GM23338 (cell line): ENCODE measurements at regions not wholly inside any gene's neighbourhood (a gene's known extent, or its start where the extent isn't known, plus 50 kb on each side); places are given as distances from the start of the nearest gene placed in this dataset.

Experiments used
- ATAC-seq: fragments of 200-7000 bp; cut with Tn5 transposase; 3 replicates; pipeline ENCODE4 v1.9.1; 2020
- DNase-seq: peaks from one replicate; pipeline ENCODE4 v3.0.0-alpha.2; 2015; ENCODE audit warnings: low spot score
- H2AFZ ChIP-seq: fragments of 200-600 bp; sonication (generic); 2 replicates; pipeline ENCODE4 v1.8.0; 2016; ENCODE audit warnings: antibody characterized with exemption, mild to moderate bottlenecking, moderate library complexity
- H3F3A ChIP-seq: fragments of 200-600 bp; sonication (generic); replicated peaks from 2 replicates; pipeline ENCODE4 v1.8.0; 2017; ENCODE audit warnings: antibody characterized with exemption, mixed run types, low read depth
- H3K27ac ChIP-seq: fragments of 200-600 bp; sonication (generic); 2 replicates; pipeline ENCODE4 v1.6.1; 2016; ENCODE audit warnings: low read depth
- H3K27me3 ChIP-seq: fragments of 200-600 bp; sonication (generic); 2 replicates; pipeline ENCODE4 v1.8.0; 2016; ENCODE audit warnings: mild to moderate bottlenecking, mixed run types, moderate library complexity; ENCODE audit not compliant: insufficient read depth
- H3K36me3 ChIP-seq: fragments of 200-600 bp; sonication (generic); 2 replicates; pipeline ENCODE4 v1.8.0; 2016; ENCODE audit warnings: mild to moderate bottlenecking; ENCODE audit not compliant: insufficient read depth
- H3K4me1 ChIP-seq: fragments of 200-600 bp; sonication (generic); 2 replicates; pipeline ENCODE4 v1.8.0; 2016; ENCODE audit warnings: mild to moderate bottlenecking, moderate library complexity; ENCODE audit not compliant: insufficient read depth
- H3K4me2 ChIP-seq: fragments of 200-600 bp; sonication (generic); 2 replicates; pipeline ENCODE4 v1.7.1; 2017; ENCODE audit warnings: mixed run types
- H3K4me3 ChIP-seq: fragments of 200-600 bp; sonication (generic); 2 replicates; pipeline ENCODE4 v1.6.1; 2016; ENCODE audit warnings: mixed run types
- H3K79me2 ChIP-seq: fragments of 200-600 bp; sonication (generic); replicated peaks from 2 replicates; pipeline ENCODE4 v1.8.0; 2017; ENCODE audit warnings: mild to moderate bottlenecking; ENCODE audit not compliant: insufficient read depth
- H3K9me2 ChIP-seq: fragments of 200-600 bp; sonication (generic); 2 replicates; pipeline ENCODE4 v1.8.0; 2017; ENCODE audit not compliant: insufficient read depth
- H4K20me1 ChIP-seq: fragments of 200-600 bp; sonication (generic); replicated peaks from 2 replicates; pipeline ENCODE4 v1.8.0; 2017; ENCODE audit warnings: mild to moderate bottlenecking; ENCODE audit not compliant: insufficient read depth
- H3K27ac Mint-ChIP-seq: 2 replicates; pipeline ENCODE4 v1.8.0; 2020; ENCODE audit warnings: inconsistent platforms, mild to moderate bottlenecking, moderate library complexity, mixed read lengths
- H3K27me3 Mint-ChIP-seq: 3 replicates; pipeline ENCODE4 v1.8.0; 2022; ENCODE audit warnings: low read depth, mild to moderate bottlenecking, moderate library complexity, mixed read lengths, inconsistent platforms; ENCODE audit not compliant: insufficient read depth, poor library complexity
- H3K36me3 Mint-ChIP-seq: 3 replicates; pipeline ENCODE4 v1.8.0; 2021; ENCODE audit warnings: low read depth, mild to moderate bottlenecking, inconsistent platforms, moderate library complexity, mixed read lengths
- H3K4me1 Mint-ChIP-seq: 3 replicates; pipeline ENCODE4 v1.8.0; 2020; ENCODE audit warnings: mild to moderate bottlenecking, inconsistent platforms, mixed read lengths
- H3K4me3 Mint-ChIP-seq: 3 replicates; pipeline ENCODE4 v1.8.0; 2021; ENCODE audit warnings: moderate library complexity, mild to moderate bottlenecking, inconsistent platforms, mixed read lengths
- H3K9me3 Mint-ChIP-seq: 3 replicates; pipeline ENCODE4 v1.8.0; 2020; ENCODE audit warnings: moderate library complexity, mild to moderate bottlenecking, inconsistent platforms, mixed read lengths
- CREB1 ChIP-seq: fragments of 250-450 bp; sonication (Bioruptor Pico); IDR thresholded peaks from 2 replicates; pipeline ENCODE4 v1.5.0; 2020; ENCODE audit warnings: low read depth, mild to moderate bottlenecking, moderate library complexity
- EZH2 ChIP-seq: fragments of 200-600 bp; sonication (generic); IDR thresholded peaks from one replicate; pipeline ENCODE4 v1.8.0; 2017; ENCODE audit warnings: antibody characterized with exemption, mild to moderate bottlenecking, low read depth; ENCODE audit not compliant: unreplicated experiment
- EZH2phosphoT487 ChIP-seq: fragments of 200-600 bp; sonication (generic); IDR thresholded peaks from one replicate; pipeline ENCODE4 v1.8.1; 2018; ENCODE audit warnings: antibody characterized with exemption; ENCODE audit not compliant: unreplicated experiment
- JUNB ChIP-seq: IDR thresholded peaks from one replicate; pipeline ENCODE4 v1.6.1; 2016; ENCODE audit warnings: antibody characterized with exemption; ENCODE audit not compliant: unreplicated experiment
- NANOG ChIP-seq: IDR thresholded peaks from 2 replicates; pipeline ENCODE4 v1.6.1; 2016; ENCODE audit warnings: antibody characterized with exemption, borderline replicate concordance
- POLR2AphosphoS5 ChIP-seq: IDR thresholded peaks from 2 replicates; pipeline ENCODE4 v1.6.1; 2016; ENCODE audit warnings: antibody characterized with exemption, low read depth
- ZNF114 ChIP-seq: fragments of 250-450 bp; sonication (Bioruptor Pico); IDR thresholded peaks from 2 replicates; pipeline ENCODE4 v1.5.0; 2020; ENCODE audit warnings: mild to moderate bottlenecking, moderate library complexity
- ZNF331 ChIP-seq: fragments of 250-450 bp; sonication (Bioruptor Pico); IDR thresholded peaks from 2 replicates; pipeline ENCODE4 v1.5.0; 2020; ENCODE audit warnings: low read depth, mild to moderate bottlenecking, moderate library complexity
- TF ChIP-seq, protein P1 (sequence below): fragments of 250-450 bp; sonication (Bioruptor Pico); IDR thresholded peaks from 2 replicates; pipeline ENCODE4 v1.5.0; 2020; ENCODE audit warnings: mild to moderate bottlenecking, moderate library complexity
- TF ChIP-seq, protein P2 (sequence below): IDR thresholded peaks from 2 replicates; pipeline ENCODE4 v1.6.1; 2016; ENCODE audit warnings: antibody characterized with exemption
- TF ChIP-seq, protein P3 (sequence below): IDR thresholded peaks from one replicate; pipeline ENCODE4 v1.6.1; 2018; ENCODE audit warnings: antibody characterized with exemption; ENCODE audit not compliant: unreplicated experiment

DNA sequence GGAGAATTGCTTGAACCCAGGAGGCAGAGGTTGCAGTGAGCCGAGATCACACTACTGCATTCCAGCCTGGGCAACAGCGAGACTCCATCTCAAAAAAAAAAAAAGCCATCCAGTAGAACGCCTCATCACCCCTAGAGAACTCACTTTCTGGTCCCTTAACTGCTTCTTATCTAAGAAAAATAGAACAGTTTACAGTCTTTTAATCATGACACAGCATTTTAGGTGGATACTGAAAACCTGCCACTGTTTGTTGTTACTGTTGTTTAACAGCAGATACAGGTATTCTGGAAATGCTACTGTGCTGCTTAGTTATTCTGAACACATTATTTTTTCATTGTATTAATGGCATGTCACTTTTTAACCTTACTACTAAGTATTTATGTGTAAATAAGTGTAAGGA, 624.3 kb upstream of the GHITM start:
- no peak overlapping the region for H3K4me2 ChIP-seq
- no peaks in the 10 kb centered on the region for H3K36me3 Mint-ChIP-seq
- no peak overlapping the region for H3K27ac ChIP-seq
- H3K27ac Mint-ChIP-seq: no peak overlapping the region
- H4K20me1 ChIP-seq: no peaks in the 10 kb centered on the region
- H3K36me3 ChIP-seq: no peaks in the 10 kb centered on the region
- no peak overlapping the region for H2AFZ ChIP-seq
- ATAC-seq (no peak), DNase-seq (no peak)
- no peaks in the 10 kb centered on the region for H3K9me2 ChIP-seq
- no peaks in the 10 kb centered on the region for H3K9me3 Mint-ChIP-seq
- H3F3A ChIP-seq: no peaks in the 10 kb centered on the region
- no peaks in the 10 kb centered on the region for H3K4me1 Mint-ChIP-seq
- H3K4me3 Mint-ChIP-seq: no peak overlapping the region
- H3K27me3 Mint-ChIP-seq: peaks cover 2% of the 10 kb centered on the region
- H3K27me3 ChIP-seq: no peaks in the 10 kb centered on the region
- no peak overlapping the region for H3K4me3 ChIP-seq
- no peaks in the 10 kb centered on the region for H3K79me2 ChIP-seq
- no peaks in the 10 kb centered on the region for H3K4me1 ChIP-seq
- no peak for TF ChIP-seq EZH2
- TF ChIP-seq JUNB: no peak
- TF ChIP-seq, protein P1, sequence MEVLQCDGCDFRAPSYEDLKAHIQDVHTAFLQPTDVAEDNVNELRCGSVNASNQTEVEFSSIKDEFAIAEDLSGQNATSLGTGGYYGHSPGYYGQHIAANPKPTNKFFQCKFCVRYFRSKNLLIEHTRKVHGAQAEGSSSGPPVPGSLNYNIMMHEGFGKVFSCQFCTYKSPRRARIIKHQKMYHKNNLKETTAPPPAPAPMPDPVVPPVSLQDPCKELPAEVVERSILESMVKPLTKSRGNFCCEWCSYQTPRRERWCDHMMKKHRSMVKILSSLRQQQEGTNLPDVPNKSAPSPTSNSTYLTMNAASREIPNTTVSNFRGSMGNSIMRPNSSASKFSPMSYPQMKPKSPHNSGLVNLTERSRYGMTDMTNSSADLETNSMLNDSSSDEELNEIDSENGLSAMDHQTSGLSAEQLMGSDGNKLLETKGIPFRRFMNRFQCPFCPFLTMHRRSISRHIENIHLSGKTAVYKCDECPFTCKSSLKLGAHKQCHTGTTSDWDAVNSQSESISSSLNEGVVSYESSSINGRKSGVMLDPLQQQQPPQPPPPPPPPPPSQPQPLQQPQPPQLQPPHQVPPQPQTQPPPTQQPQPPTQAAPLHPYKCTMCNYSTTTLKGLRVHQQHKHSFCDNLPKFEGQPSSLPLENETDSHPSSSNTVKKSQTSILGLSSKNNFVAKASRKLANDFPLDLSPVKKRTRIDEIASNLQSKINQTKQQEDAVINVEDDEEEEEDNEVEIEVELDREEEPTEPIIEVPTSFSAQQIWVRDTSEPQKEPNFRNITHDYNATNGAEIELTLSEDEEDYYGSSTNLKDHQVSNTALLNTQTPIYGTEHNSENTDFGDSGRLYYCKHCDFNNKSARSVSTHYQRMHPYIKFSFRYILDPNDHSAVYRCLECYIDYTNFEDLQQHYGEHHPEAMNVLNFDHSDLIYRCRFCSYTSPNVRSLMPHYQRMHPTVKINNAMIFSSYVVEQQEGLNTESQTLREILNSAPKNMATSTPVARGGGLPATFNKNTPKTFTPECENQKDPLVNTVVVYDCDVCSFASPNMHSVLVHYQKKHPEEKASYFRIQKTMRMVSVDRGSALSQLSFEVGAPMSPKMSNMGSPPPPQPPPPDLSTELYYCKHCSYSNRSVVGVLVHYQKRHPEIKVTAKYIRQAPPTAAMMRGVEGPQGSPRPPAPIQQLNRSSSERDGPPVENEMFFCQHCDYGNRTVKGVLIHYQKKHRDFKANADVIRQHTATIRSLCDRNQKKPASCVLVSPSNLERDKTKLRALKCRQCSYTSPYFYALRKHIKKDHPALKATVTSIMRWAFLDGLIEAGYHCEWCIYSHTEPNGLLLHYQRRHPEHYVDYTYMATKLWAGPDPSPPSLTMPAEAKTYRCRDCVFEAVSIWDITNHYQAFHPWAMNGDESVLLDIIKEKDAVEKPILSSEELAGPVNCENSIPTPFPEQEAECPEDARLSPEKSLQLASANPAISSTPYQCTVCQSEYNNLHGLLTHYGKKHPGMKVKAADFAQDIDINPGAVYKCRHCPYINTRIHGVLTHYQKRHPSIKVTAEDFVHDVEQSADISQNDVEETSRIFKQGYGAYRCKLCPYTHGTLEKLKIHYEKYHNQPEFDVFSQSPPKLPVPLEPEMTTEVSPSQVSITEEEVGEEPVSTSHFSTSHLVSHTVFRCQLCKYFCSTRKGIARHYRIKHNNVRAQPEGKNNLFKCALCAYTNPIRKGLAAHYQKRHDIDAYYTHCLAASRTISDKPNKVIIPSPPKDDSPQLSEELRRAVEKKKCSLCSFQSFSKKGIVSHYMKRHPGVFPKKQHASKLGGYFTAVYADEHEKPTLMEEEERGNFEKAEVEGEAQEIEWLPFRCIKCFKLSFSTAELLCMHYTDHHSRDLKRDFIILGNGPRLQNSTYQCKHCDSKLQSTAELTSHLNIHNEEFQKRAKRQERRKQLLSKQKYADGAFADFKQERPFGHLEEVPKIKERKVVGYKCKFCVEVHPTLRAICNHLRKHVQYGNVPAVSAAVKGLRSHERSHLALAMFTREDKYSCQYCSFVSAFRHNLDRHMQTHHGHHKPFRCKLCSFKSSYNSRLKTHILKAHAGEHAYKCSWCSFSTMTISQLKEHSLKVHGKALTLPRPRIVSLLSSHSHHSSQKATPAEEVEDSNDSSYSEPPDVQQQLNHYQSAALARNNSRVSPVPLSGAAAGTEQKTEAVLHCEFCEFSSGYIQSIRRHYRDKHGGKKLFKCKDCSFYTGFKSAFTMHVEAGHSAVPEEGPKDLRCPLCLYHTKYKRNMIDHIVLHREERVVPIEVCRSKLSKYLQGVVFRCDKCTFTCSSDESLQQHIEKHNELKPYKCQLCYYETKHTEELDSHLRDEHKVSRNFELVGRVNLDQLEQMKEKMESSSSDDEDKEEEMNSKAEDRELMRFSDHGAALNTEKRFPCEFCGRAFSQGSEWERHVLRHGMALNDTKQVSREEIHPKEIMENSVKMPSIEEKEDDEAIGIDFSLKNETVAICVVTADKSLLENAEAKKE (CRISPR knock-in tag): no peak
- TF ChIP-seq NANOG: no peak
- TF ChIP-seq, protein P2, sequence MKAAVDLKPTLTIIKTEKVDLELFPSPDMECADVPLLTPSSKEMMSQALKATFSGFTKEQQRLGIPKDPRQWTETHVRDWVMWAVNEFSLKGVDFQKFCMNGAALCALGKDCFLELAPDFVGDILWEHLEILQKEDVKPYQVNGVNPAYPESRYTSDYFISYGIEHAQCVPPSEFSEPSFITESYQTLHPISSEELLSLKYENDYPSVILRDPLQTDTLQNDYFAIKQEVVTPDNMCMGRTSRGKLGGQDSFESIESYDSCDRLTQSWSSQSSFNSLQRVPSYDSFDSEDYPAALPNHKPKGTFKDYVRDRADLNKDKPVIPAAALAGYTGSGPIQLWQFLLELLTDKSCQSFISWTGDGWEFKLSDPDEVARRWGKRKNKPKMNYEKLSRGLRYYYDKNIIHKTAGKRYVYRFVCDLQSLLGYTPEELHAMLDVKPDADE: no peak
- TF ChIP-seq CREB1 (CRISPR knock-in tag): no peak
- TF ChIP-seq POLR2AphosphoS5: no peak
- TF ChIP-seq EZH2phosphoT487: no peak
- TF ChIP-seq ZNF331 (CRISPR knock-in tag): no peak
- TF ChIP-seq, protein P3, sequence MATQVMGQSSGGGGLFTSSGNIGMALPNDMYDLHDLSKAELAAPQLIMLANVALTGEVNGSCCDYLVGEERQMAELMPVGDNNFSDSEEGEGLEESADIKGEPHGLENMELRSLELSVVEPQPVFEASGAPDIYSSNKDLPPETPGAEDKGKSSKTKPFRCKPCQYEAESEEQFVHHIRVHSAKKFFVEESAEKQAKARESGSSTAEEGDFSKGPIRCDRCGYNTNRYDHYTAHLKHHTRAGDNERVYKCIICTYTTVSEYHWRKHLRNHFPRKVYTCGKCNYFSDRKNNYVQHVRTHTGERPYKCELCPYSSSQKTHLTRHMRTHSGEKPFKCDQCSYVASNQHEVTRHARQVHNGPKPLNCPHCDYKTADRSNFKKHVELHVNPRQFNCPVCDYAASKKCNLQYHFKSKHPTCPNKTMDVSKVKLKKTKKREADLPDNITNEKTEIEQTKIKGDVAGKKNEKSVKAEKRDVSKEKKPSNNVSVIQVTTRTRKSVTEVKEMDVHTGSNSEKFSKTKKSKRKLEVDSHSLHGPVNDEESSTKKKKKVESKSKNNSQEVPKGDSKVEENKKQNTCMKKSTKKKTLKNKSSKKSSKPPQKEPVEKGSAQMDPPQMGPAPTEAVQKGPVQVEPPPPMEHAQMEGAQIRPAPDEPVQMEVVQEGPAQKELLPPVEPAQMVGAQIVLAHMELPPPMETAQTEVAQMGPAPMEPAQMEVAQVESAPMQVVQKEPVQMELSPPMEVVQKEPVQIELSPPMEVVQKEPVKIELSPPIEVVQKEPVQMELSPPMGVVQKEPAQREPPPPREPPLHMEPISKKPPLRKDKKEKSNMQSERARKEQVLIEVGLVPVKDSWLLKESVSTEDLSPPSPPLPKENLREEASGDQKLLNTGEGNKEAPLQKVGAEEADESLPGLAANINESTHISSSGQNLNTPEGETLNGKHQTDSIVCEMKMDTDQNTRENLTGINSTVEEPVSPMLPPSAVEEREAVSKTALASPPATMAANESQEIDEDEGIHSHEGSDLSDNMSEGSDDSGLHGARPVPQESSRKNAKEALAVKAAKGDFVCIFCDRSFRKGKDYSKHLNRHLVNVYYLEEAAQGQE: no peak
- TF ChIP-seq ZNF114 (CRISPR knock-in tag): no peak
